IMR-90 (cell line): ENCODE measurements at regions not wholly inside any gene's neighbourhood (a gene's known extent, or its start where the extent isn't known, plus 50 kb on each side); places are given as distances from the start of the nearest gene placed in this dataset.

Experiments
- ATAC-seq: fragments of 200-7000 bp; cut with Tn5 transposase; 2 replicates; pipeline ENCODE4 v1.9.1; 2020; ENCODE audit warnings: low read depth, mild to moderate bottlenecking, moderate library complexity
- BruUV-seq: library from RNA; stranded (reverse); fragments of 400-500 nt; replicated peaks from 2 replicates; lab custom pipeline; 2021; lab: Mats Ljungman, UMichigan
- CTCF ChIA-PET: fragments of 300-600 bp; formaldehyde crosslinking; extraction: SDS; loops from one replicate; lab custom pipeline; 2021; ENCODE audit warnings: antibody characterized with exemption; lab: Yijun Ruan, JAX
- POLR2A ChIA-PET: fragments of 300-600 bp; sonication (Branson Sonifier 250); formaldehyde crosslinking; loops from one replicate; lab custom pipeline; 2022; ENCODE audit warnings: antibody characterized with exemption; ENCODE audit not compliant: unreplicated experiment; lab: Charles Lee
- DNase-seq: peaks from one replicate; pipeline ENCODE4 v3.0.0; 2013
- H2AFZ ChIP-seq: replicated peaks from 2 replicates; pipeline ENCODE3; 2013; ENCODE audit warnings: low read length, mild to moderate bottlenecking; ENCODE audit not compliant: poor library complexity
- H2AK5ac ChIP-seq: 2 replicates; pipeline ENCODE4 v1.6.1; 2013; ENCODE audit warnings: low read depth, low read length, inconsistent platforms
- H2AK9ac ChIP-seq: replicated peaks from 2 replicates; pipeline ENCODE3; 2013; ENCODE audit warnings: mild to moderate bottlenecking, low read depth, low read length, moderate library complexity; ENCODE audit not compliant: poor library complexity
- H2BK120ac ChIP-seq: 2 replicates; pipeline ENCODE4 v1.6.1; 2013; ENCODE audit warnings: low read depth, low read length, inconsistent platforms
- H2BK15ac ChIP-seq: 3 replicates; pipeline ENCODE4 v1.6.1; 2013; ENCODE audit warnings: low read depth, low read length, inconsistent platforms
- H2BK20ac ChIP-seq: 2 replicates; pipeline ENCODE4 v1.6.1; 2013; ENCODE audit warnings: low read depth, mild to moderate bottlenecking, inconsistent platforms, low read length, moderate library complexity
- H2BK5ac ChIP-seq: 2 replicates; pipeline ENCODE4 v1.6.1; 2013; ENCODE audit warnings: mild to moderate bottlenecking, low read depth, low read length, inconsistent platforms; ENCODE audit not compliant: poor library complexity, severe bottlenecking
- H3K14ac ChIP-seq: replicated peaks from 2 replicates; pipeline ENCODE4 v1.6.1; 2013; ENCODE audit warnings: low read depth, low read length, inconsistent platforms
- H3K18ac ChIP-seq: 2 replicates; pipeline ENCODE4 v1.6.1; 2013; ENCODE audit warnings: low read depth, low read length, control low read depth
- H3K23ac ChIP-seq: 2 replicates; pipeline ENCODE4 v1.6.1; 2013; ENCODE audit warnings: low read depth, low read length, inconsistent platforms
- H3K27ac ChIP-seq: 2 replicates; pipeline ENCODE4 v1.5.1; 2013; ENCODE audit warnings: mild to moderate bottlenecking, control low read depth, low read length; ENCODE audit not compliant: insufficient read depth
- H3K27me3 ChIP-seq: 2 replicates; pipeline ENCODE4 v1.6.1; 2013; ENCODE audit warnings: low read length; ENCODE audit not compliant: control insufficient read depth, insufficient read depth
- H3K36me3 ChIP-seq: 2 replicates; pipeline ENCODE4 v1.6.1; 2013; ENCODE audit warnings: low read length, mixed read lengths; ENCODE audit not compliant: control insufficient read depth, insufficient read depth
- H3K4ac ChIP-seq: 2 replicates; pipeline ENCODE4 v1.6.1; 2013; ENCODE audit warnings: low read depth, low read length, inconsistent platforms
- H3K4me1 ChIP-seq: 2 replicates; pipeline ENCODE4 v1.6.1; 2013; ENCODE audit warnings: low read length, mixed read lengths; ENCODE audit not compliant: control insufficient read depth, insufficient read depth
- H3K4me2 ChIP-seq: 2 replicates; pipeline ENCODE4 v1.6.1; 2013; ENCODE audit warnings: low read depth, mild to moderate bottlenecking, control low read depth, low read length, moderate library complexity
- H3K4me3 ChIP-seq: 2 replicates; pipeline ENCODE4 v1.5.1; 2013; ENCODE audit warnings: low read depth, mild to moderate bottlenecking, control low read depth, low read length, moderate library complexity; ENCODE audit not compliant: insufficient read depth
- H3K56ac ChIP-seq: 2 replicates; pipeline ENCODE4 v1.6.1; 2013; ENCODE audit warnings: low read length, inconsistent platforms; ENCODE audit not compliant: insufficient read depth; ENCODE audit errors: extremely low read depth
- H3K79me1 ChIP-seq, 2 experiments: 2 replicates each; pipeline ENCODE4 v1.6.1; 2013; ENCODE audit warnings: low read length in 2 of 2, inconsistent platforms in 1 of 2, low read depth in 1 of 2
- H3K9ac ChIP-seq: 2 replicates; pipeline ENCODE4 v1.6.1; 2013; ENCODE audit warnings: low read depth, low read length, control low read depth
- H3K9me1 ChIP-seq: 2 replicates; pipeline ENCODE4 v1.6.1; 2013; ENCODE audit warnings: low read length, inconsistent platforms; ENCODE audit not compliant: insufficient read depth
- H3K9me3 ChIP-seq: 2 replicates; pipeline ENCODE4 v1.6.1; 2013; ENCODE audit warnings: low read length; ENCODE audit not compliant: control insufficient read depth, insufficient read depth
- H4K20me1 ChIP-seq: 2 replicates; pipeline ENCODE4 v1.6.1; 2013; ENCODE audit warnings: low read length, inconsistent platforms; ENCODE audit not compliant: insufficient read depth
- H4K5ac ChIP-seq: 2 replicates; pipeline ENCODE4 v1.6.1; 2013; ENCODE audit warnings: mild to moderate bottlenecking, low read depth, low read length, control low read depth
- H4K8ac ChIP-seq, 2 experiments: 2 replicates each; pipeline ENCODE4 v1.6.1; 2013; ENCODE audit warnings: low read depth in 2 of 2, low read length in 2 of 2, control low read depth in 1 of 2, inconsistent platforms in 1 of 2
- H4K91ac ChIP-seq: 2 replicates; pipeline ENCODE4 v1.6.1; 2013; ENCODE audit warnings: low read depth, low read length, inconsistent platforms; ENCODE audit not compliant: insufficient read depth
- CEBPB ChIP-seq: IDR thresholded peaks from 2 replicates; pipeline ENCODE4 v1.6.1; 2012; ENCODE audit warnings: low read depth, low read length, improper control_type of control experiment
- CTCF ChIP-seq: conservative IDR thresholded peaks from 2 replicates; pipeline ENCODE4 v1.5.1; 2012; ENCODE audit warnings: mild to moderate bottlenecking, low read depth, low read length, improper control_type of control experiment
- ELK1 ChIP-seq: fragments of 150-350 bp; IDR thresholded peaks from 2 replicates; pipeline ENCODE4 v1.6.1; 2016; ENCODE audit warnings: low read depth, mild to moderate bottlenecking, low read length, moderate library complexity, borderline replicate concordance
- FOS ChIP-seq: fragments of 150-350 bp; IDR thresholded peaks from 2 replicates; pipeline ENCODE4 v1.6.1; 2016; ENCODE audit warnings: low read depth, low read length
- MAFK ChIP-seq: IDR thresholded peaks from 2 replicates; pipeline ENCODE4 v1.6.1; 2012; ENCODE audit warnings: low read depth, low read length, improper control_type of control experiment
- MAZ ChIP-seq: IDR thresholded peaks from 2 replicates; pipeline ENCODE4 v1.6.1; 2012; ENCODE audit warnings: low read depth, mild to moderate bottlenecking, low read length, improper control_type of control experiment, moderate library complexity, borderline replicate concordance
- MXI1 ChIP-seq: IDR thresholded peaks from 2 replicates; pipeline ENCODE4 v1.6.1; 2012; ENCODE audit warnings: low read depth, mild to moderate bottlenecking, low read length, moderate library complexity, borderline replicate concordance
- NFE2L2 ChIP-seq: fragments of 150-350 bp; IDR thresholded peaks from 2 replicates; pipeline ENCODE4 v1.6.1; 2016; ENCODE audit warnings: low read depth, mild to moderate bottlenecking, low read length
- RFX5 ChIP-seq: IDR thresholded peaks from 2 replicates; pipeline ENCODE4 v1.8.0; 2012; ENCODE audit warnings: low read depth, mild to moderate bottlenecking, low read length, moderate library complexity
- WGBS, 2 experiments: methylation state at CpG; one replicate each; pipeline versions ENCODE4 v1.1.5 to v1.1.7; 2013; ENCODE audit warnings: missing lambda C conversion rate in 2 of 2; ENCODE audit not compliant: insufficient read length in 1 of 2; ENCODE audit errors: extremely low coverage in 2 of 2; 5-methylcytosine and 5-hydroxymethylcytosine counted together
- dilution Hi-C: fragments of 300-500 bp; cut with HindIII; formaldehyde crosslinking; loops from one replicate; pipeline ENCODE4 v1.14.3; 2018; ENCODE audit warnings: low sequenced_read_pairs; ENCODE audit not compliant: unreplicated experiment
- in situ Hi-C: fragments of 300-500 bp; cut with MboI; formaldehyde crosslinking; loops from 3 replicates; pipeline ENCODE4 v1.14.3; 2019; ENCODE audit warnings: low sequenced_read_pairs, inconsistent platforms, mixed read lengths
- intact Hi-C: fragments of 100-400 bp; cut with micrococcal nuclease; formaldehyde crosslinking; loops from 2 replicates; pipeline ENCODE4 v1.10.0; 2022

GRCh38 chr17:36837195-36837938 is 99.9 kb upstream of the LHX1 start:
- Histone ChIP-seq H2BK20ac (no peak overlapping the region), H3K14ac (no peak overlapping the region), H3K4ac (no peak overlapping the region), H3K4me3 (no peak overlapping the region), H3K56ac (no peak overlapping the region), H3K9me1 (no peaks in the 10 kb centered on the region), H4K5ac (no peak overlapping the region), H4K91ac (no peak overlapping the region), H2BK15ac (no peak overlapping the region), H2AK9ac (no peak overlapping the region), H3K27me3 (peaks cover 18% of the 10 kb centered on the region), H3K4me2 (no peak overlapping the region), H3K9ac (no peak overlapping the region), H4K20me1 (no peaks in the 10 kb centered on the region), H3K23ac (no peak overlapping the region), H3K18ac (no peak overlapping the region), H3K27ac (no peak overlapping the region), H4K8ac (no peak overlapping the region), H3K9me3 (no peaks in the 10 kb centered on the region), H3K36me3 (no peaks in the 10 kb centered on the region), H2AFZ (no peak overlapping the region), H3K79me1 (no peaks in the 10 kb centered on the region), H2BK120ac (no peak overlapping the region), H2AK5ac (no peak overlapping the region), H3K4me1 (no peaks in the 10 kb centered on the region), H2BK5ac (no peak overlapping the region)
- WGBS, 2 experiments = 47% methylated on average over 6 of the region's 14 CpGs; no CpG with 5 or more reads in 1 of the 2 experiments
- dilution Hi-C loops = no loop called here
- POLR2A ChIA-PET = no interaction called here
- in situ Hi-C loops = no loop called here
- ATAC-seq = no peak
- no TSS peak for BruUV-seq
- CTCF ChIA-PET = no interaction called here
- intact Hi-C loops = no loop called here
- DNase-seq = no peak
- TF ChIP-seq MXI1 (no peak), FOS (no peak), CTCF (no peak), CEBPB (no peak), RFX5 (no peak), MAFK (no peak), NFE2L2 (no peak), MAZ (no peak), ELK1 (no peak)
